ENCODE measurements at regions not wholly inside any gene's neighbourhood (a gene's known extent, or its start where the extent isn't known, plus 50 kb on each side); places are given as distances from the start of the nearest gene placed in this dataset.

- no peak for FAIRE-seq
These were observed 688.9 kb upstream of the ID2 start for GRCh38 chr2:7992612-7993602.

- FAIRE-seq: no peak
These were observed 687.4 kb upstream of the ID2 start for GRCh38 chr2:7994397-7994951.

- no peak for FAIRE-seq
These were observed 684.6 kb upstream of the ID2 start for GRCh38 chr2:7997279-7997678.

- no peak for FAIRE-seq
These were observed 682.0 kb upstream of the ID2 start for GRCh38 chr2:7999683-8000476.

GRCh38 chr2:8000870-8001269, 681.0 kb upstream of the ID2 start:
- no peak for FAIRE-seq

- no peak for FAIRE-seq
These were observed 679.0 kb upstream of the ID2 start for GRCh38 chr2:8002765-8003393.

GRCh38 chr2:8003462-8004075, 678.3 kb upstream of the ID2 start:
- FAIRE-seq: no peak

- FAIRE-seq: no peak
These were observed 677.6 kb upstream of the ID2 start for GRCh38 chr2:8004250-8004681.

GRCh38 chr2:8006181-8006580, 675.7 kb upstream of the ID2 start:
- FAIRE-seq: no peak

GRCh38 chr2:8006626-8007025, 675.2 kb upstream of the ID2 start:
- no peak for FAIRE-seq

GRCh38 chr2:8009010-8009597, 672.8 kb upstream of the ID2 start:
- FAIRE-seq: no peak

GRCh38 chr2:8015848-8016600, 665.8 kb upstream of the ID2 start:
- no peak for FAIRE-seq

- no peak for FAIRE-seq
These were observed 665.2 kb upstream of the ID2 start for GRCh38 chr2:8016688-8017087.

GRCh38 chr2:8018956-8019355, 662.9 kb upstream of the ID2 start:
- no peak for FAIRE-seq

GRCh38 chr2:8019934-8020333, 661.9 kb upstream of the ID2 start:
- no peak for FAIRE-seq

- FAIRE-seq: no peak
These were observed 659.9 kb upstream of the ID2 start for GRCh38 chr2:8021921-8022320.

- FAIRE-seq: no peak
These were observed 658.8 kb upstream of the ID2 start for GRCh38 chr2:8022908-8023640.

GRCh38 chr2:8024506-8024905, 657.4 kb upstream of the ID2 start:
- FAIRE-seq: no peak

- FAIRE-seq: no peak
These were observed 655.5 kb upstream of the ID2 start for GRCh38 chr2:8026381-8026780.

- no peak for FAIRE-seq
These were observed 654.5 kb upstream of the ID2 start for GRCh38 chr2:8027387-8027786.

- FAIRE-seq: no peak
These were observed 653.8 kb upstream of the ID2 start for GRCh38 chr2:8028036-8028435.
